Left renal cortex interstitium (tissue), 4 donors: ENCODE measurements at regions not wholly inside any gene's neighbourhood (a gene's known extent, or its start where the extent isn't known, plus 50 kb on each side); places are given as distances from the start of the nearest gene placed in this dataset.
"Not testable (repeated sequence)": the region's sequence is repeated elsewhere in the genome, so short reads cannot be mapped to it uniquely, and the experiment has no call there.

Experiments used
- DNase-seq, 4 donors: peaks; one replicate each; pipeline ENCODE4 v3.0.0-alpha.2; 2013; ENCODE audit warnings: low read depth in 4 of 4, low spot score in 2 of 4, missing footprints in 1 of 4

DNA sequence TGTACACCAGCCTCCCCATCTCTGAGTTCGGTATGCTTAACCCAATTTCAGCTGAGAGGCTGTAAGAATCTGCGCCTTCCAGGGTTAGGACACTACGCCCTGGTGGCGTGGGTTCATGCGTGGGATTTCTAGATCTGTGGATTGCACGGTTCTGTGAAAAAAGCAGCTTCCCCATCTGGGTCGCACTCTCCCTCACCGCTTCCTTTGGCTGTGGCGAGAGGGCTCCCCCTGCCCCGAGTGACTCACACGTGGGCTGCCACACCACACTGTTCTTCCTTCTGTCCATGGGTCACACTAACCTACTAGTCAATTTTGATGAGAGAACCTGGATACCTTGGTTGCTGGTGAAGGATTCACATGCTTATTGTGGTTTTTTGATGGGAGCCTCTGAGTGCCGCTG is 256.0 kb upstream of the MAF start:
- no peak for DNase-seq

DNA sequence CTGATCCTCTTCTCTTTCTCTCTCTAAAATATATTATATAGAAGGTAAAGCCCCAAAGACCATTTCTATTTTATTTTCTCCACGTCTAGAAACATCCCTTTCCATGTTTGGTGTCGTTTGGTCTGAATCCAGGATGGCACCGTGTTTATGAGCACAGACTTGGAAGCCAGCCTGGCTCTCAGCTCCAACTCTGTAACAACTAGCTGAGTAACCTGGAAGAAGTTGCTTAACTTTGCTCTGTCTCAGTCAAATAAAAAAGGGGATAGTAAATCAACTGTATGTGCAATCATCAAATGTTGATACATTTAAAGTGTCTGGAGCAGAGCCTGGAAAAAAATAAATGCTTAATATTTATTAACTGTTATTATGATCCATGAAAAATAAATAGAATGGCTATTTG is 249.8 kb upstream of the MAF start:
- DNase-seq: no peak

DNA sequence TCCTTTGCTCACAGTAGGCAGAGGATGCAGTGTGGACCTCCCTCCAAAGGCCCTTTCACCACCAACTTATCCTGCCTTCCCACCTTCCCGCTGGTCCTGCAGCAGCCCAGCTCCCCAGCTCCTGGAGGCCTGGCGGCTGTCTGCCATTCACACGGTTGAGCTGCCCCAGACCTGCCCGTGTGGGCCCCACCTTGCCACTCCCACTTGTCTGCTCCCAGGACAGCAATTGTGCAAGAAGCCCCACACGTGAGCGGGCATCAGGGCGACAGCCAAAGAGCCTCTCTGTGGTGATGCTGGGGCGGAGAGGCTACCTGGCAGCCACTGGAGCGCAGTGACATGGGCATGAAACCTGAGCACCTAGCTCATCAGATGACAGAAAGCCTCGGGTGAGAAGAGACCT is 248.6 kb upstream of the MAF start:
- no peak for DNase-seq

GRCh38 chr16:79848719-79849118 is 248.2 kb upstream of the MAF start:
- DNase-seq: no peak

DNA sequence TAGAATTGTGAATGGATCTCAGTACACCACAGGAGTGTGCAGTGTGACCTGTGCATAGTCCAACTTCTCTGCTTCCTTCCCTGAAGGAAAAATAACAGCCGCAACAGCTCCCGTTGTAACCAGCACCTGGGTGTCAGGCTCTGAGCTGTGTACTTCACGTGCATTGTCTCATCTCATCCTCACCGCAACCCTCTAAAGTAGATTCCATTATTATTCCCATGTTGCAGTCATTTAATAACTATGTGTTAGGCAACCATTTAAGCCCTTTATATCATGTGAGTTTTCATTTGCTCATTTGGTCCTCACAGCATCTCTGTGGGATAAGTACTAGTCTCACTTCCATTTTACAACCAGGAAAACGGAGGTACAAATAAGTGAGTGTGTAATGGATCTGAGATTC is 247.0 kb upstream of the MAF start:
- no peak for DNase-seq

- DNase-seq: no peak
Observed at GRCh38 chr16:79847101-79847500, 246.6 kb upstream of the MAF start.

DNA sequence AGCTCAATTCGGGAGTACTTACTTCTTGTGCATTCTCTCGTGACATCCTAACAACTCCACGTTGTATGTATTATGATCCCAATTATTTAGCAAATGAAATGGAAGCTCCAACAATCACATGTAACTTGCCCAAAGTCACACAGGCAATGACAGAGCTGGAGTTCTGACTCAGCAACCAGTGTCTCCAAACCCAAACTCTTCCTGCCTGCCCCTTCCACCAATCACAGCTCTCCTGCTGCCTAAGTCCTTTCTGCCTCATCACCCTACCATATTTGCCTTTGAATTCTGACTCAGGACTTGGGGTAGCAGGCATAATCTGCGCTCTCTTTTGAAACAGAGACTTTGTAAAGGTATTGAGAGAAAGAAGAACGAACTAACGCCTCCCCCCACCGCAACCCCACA is 245.2 kb upstream of the MAF start:
- no peak for DNase-seq

DNA sequence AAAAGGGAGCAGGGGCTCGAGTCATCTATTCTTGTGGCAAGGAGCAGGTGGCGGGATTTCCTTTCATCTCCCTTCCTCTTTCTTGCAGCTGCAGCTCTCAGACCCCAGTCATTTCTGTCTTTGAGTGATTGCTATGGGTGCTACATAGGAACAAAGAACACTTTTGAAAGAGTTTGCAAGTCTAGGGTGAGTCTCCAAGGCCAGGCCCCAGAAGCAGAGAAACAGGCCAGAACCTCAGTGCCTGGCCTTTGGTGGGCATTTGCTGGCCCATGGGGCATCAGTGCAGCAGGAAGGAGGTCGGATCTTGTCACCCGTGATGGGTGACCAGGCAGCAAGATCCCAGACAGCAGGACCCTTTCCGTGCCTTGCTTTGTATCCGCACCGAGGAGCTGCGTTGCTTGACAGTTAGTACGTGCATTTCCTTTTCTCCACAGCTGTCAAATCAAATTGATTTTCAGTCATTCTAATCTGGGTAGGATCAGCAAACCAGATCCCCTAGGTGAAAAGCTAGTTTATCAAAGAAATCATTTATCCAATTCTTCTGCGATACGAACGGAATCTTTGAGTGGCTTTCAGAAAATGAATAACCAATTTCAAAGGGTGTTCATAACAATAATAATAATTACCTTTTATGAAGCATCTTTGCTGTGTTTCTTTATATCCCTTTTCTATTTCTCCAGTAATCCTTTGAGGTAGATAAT is 244.6 kb upstream of the MAF start:
- DNase-seq: no peak

DNA sequence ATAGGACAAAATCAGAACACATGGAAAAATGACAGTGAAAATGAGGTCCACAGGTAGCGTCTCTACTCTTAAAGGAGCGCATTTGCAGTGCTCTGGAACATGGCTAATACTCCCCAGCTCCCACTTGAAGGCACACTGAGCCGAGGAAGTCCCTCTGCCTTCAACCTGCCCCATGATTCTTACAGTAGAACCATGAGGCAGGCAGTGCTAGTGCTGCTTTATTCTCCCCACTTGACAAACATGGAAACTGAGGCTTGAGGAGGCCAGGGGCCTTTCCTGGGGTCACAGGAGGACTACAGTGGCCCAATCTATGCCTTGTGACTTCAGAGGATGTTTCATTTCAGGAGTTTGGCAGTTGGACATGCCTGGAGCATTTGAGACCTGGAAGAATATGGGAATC is 244.1 kb upstream of the MAF start:
- DNase-seq: no peak

- no peak for DNase-seq
Observed at GRCh38 chr16:79843631-79844043, 243.1 kb upstream of the MAF start.

DNA sequence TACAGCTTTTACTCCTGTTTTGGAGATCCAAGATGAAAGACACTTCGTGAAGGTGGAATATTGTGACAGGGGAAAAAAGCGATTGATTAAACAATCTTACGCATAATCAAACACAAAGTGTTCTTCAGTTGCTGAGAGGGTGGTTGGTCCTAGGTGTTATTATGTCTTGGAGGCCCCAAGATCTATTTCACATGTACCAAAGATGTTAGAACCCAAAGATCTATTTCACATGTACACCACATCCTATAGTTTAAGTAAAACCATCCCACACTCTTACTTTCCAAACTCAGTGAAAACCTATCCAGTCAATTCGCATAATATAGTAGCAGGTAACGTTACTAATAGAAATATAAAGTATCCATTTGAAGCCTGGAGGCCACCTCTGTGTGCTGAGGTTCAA is 242.6 kb upstream of the MAF start:
- no peak for DNase-seq

DNA sequence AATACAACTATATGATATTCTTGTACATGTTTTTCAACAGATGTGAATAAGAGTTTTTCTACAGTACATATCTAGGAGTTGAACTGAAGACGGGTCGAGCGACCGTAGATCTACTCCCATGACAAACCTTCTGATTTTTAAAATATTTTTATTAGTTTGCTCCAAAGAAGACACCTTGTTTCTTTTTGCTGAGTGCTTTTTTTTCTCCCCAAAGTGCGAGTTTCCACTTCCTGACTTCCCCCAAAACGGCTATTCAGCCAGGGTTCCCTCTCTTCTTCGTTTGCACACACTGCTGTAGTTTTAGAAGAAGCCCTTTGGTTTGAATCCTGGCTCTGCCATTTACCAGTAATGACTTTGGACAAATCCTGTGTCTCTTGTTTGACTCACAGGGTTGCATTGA is 241.7 kb upstream of the MAF start:
- DNase-seq: no peak

DNA sequence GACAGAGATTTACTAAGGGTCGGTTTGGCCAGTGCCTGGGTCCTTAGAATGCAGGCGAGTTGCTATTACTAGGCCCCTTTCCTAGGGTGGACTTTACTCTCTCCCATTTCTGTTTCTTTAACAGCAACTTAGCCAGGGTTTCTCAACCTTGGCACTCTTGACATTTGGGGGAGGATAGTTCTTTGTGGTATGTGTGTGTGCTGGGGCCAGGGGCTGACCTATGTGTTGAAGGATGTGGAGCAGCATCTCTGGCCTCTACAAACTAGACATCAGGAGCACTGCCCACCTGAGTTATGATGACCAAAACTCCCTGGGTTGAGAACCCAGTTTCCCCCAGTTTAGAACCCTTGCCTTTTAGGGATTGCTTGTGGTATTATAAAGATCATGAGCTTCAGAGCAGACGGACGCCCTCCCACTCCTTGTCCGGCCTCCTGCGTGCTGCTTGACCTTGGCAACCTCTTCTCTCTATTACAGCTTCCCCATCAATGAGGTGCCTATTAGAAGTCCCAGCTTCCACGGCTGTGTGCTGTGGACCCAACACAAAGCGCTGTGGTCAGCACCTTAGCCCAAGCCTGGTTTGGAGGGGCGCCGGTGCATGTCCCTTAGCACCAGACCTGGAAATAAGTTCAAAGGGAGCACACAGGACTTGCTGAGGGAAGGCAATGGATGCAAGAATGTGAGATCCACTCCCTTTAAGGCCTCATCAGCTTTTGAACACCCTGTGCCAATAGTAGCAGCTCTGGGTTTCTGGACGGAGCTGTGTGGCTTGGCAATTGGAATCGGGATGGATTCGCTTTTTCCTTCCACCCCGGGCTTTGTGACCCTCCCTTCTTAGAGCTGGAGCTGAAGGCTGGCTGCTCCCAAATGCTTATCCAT is 239.2 kb upstream of the MAF start:
- DNase-seq: no peak

DNA sequence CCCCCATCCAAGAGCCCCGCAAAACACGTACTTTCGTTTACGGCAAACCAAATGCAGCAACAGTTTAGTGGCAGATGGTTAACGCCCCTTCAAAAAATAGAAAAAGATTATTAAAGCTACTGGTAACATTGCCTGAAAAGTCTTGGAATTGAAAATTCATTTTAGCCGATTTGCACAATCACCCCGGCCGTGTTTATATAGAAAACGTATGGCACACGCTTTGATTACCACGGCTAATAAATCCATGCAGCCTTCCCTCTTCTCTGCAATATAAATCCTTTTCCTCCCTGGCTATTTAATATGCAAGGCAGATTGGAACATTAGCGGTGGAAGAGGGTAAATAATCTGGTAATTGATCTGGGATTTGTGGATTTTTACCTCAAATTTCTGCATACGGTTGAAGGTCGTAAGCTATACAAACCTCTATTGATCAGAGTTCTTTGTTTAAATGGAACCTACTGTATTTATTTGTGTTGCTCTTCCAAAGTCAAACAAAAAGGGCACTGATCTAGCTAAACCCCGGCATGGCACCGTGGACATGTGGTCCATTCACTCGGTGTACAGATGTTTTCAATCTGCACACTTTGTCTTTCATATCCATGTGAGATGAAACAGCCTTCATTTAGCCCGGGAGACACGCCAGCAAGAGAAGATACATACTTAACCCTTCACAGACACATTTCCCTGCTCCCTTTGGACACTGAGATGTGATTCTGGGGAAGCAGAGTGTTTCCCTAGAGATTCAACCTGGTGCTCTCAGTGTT is 238.1 kb upstream of the MAF start:
- no peak for DNase-seq

- DNase-seq: no peak
Observed at GRCh38 chr16:79836144-79836543, 235.6 kb upstream of the MAF start.

- no peak for DNase-seq
Observed at GRCh38 chr16:79835194-79835593, 234.7 kb upstream of the MAF start.

- no peak for DNase-seq
Observed at GRCh38 chr16:79834720-79835119, 234.2 kb upstream of the MAF start.

- not testable (repeated sequence) for DNase-seq
Observed at GRCh38 chr16:79834003-79834402, 233.5 kb upstream of the MAF start.

DNA sequence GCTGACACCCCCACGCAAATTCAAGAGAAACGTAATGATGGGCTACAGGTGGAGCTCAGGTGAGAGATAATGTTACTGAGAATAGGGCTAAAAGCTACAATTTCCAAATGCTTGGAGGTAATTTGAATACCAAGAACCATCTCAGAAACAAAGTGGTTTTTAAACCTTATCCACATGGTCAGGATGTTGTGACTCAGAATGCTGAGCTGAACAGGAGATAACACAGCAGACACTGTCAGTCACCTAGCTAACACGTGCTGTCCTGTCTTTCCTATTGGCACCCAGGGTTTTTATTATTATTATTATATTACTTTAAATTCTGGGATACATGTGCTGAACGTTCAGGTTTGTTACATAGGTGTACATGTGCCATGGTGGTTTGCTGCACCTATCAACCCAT is 233.0 kb upstream of the MAF start:
- no peak for DNase-seq

GRCh38 chr16:79826732-79827475 is 226.4 kb upstream of the MAF start:
- DNase-seq: no peak

GRCh38 chr16:79825002-79825401 is 224.5 kb upstream of the MAF start:
- no peak for DNase-seq
